GM19238 (cell line): ENCODE measurements at regions not wholly inside any gene's neighbourhood (a gene's known extent, or its start where the extent isn't known, plus 50 kb on each side); places are given as distances from the start of the nearest gene placed in this dataset.
"Not testable (repeated sequence)": the region's sequence is repeated elsewhere in the genome, so short reads cannot be mapped to it uniquely, and the experiment has no call there.

Source experiments
- DNase-seq: peaks from one replicate; pipeline ENCODE4 v3.0.0; 2011; ENCODE audit warnings: low spot score; ENCODE audit not compliant: insufficient read length

- DNase-seq, result no peak
These were observed 415.5 kb upstream of the PPP2R3A start for GRCh38 chr3:135549928-135550494.

DNA sequence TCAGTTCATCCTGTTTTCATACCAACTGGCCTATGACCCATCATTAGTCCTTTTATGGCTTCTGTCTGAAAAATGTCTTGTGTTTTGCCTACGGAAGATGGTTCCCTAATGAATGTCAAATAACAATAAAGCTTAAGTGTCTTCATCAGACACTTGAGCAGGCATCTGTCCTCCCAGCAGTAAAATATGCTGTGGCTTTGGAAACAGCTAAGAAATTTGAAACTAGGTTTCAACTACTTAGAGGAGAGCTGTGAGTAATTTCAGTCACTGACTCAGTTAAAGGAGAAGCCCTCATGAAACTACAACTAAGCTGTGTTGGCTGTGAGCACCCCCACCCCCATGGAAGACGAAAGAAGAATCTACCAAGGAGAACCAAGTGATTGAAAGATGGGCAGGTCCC, 409.4 kb upstream of the PPP2R3A start:
- no peak for DNase-seq

- DNase-seq, result no peak
These were observed 407.3 kb upstream of the PPP2R3A start for GRCh38 chr3:135558150-135558783.

- DNase-seq, result no peak
These were observed 406.6 kb upstream of the PPP2R3A start for GRCh38 chr3:135558906-135559305.

DNA sequence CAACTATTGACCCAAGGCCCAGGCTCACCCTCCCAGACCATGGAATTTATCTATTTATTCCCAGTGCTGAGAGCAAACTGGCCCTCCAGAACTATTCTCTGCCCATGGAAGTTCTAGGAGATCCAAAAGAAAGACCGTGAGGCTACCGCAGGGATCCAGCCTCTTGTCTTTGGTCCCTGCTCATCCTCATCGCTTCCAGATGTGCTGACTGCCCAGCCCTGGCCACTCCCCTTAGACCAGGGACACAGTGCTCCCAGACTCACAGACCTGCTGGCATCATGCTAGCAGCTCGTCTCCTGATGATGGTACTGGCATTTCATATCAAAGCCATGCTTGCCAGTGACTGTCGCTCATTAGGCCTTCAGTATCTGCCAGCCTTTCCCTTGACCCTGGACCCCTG, 405.7 kb upstream of the PPP2R3A start:
- DNase-seq, result no peak

GRCh38 chr3:135560847-135561246, 404.7 kb upstream of the PPP2R3A start:
- DNase-seq, result no peak

- DNase-seq, result no peak
These were observed 400.8 kb upstream of the PPP2R3A start for GRCh38 chr3:135564696-135565095.

DNA sequence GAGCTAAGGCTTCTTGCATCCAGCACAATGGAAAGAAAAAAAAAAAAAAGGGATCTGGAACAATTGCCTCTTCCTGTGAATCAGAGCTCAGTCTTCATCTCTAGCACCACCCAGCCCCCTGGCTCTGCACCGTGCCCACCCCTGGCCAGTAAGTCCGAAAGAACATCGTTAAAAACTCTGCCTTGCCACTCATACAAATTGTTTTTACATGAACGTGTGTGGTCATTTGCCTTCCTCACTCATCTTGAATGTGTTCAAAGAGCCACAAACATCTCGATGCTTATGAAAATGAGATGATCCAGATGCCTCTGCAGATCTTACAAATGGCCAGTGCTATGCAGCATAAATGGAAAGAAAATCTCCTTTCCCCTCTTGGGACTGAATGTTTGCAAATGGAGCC, 400.0 kb upstream of the PPP2R3A start:
- DNase-seq, result no peak

DNA sequence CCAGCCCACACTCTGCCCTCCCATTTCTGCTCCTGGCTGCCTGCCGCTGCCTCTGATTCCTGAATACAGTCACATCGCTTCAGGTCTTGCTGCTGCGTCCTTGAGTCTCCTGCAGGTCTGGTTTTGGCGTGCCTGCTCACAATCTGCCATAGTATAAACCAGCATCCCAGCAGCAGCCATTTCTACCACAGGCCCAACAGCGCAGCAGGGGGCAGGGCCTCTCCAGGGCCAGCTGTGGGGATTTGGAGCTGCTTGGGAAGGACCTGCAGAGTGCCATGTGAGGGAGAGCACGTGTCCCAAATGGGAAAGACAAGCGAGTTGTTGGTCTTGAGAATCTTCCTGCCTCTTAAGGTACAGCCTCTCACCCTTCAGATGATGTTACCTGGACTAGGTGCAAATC, 398.3 kb upstream of the PPP2R3A start:
- DNase-seq, result no peak

- no peak for DNase-seq
These were observed 388.8 kb upstream of the PPP2R3A start for GRCh38 chr3:135576751-135577150.

DNA sequence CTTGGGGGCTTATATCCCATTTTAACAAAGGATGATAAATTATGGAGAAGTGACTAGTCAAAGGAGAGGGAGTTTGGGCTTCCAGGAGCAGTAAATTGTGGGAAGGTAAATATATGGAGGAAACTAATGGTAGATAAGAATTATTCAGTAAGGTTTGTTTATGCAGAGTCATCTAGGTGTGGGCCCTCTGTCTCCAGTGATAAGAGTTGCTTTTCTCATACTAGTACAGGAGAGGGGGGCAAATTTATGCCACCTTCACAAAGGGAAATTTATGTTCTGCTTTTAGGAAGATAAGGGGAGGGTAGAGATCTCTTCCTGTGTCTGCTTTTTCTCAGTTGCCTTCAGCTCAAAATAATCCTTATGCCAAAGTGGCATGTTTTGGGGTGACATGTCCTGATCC, 383.7 kb upstream of the PPP2R3A start:
- no peak for DNase-seq

GRCh38 chr3:135582800-135583199, 382.7 kb upstream of the PPP2R3A start:
- DNase-seq, result no peak

- no peak for DNase-seq
These were observed 369.0 kb upstream of the PPP2R3A start for GRCh38 chr3:135596563-135596962.

GRCh38 chr3:135597855-135598254, 367.7 kb upstream of the PPP2R3A start:
- no peak for DNase-seq

GRCh38 chr3:135598597-135598996, 366.9 kb upstream of the PPP2R3A start:
- no peak for DNase-seq

GRCh38 chr3:135604512-135604911, 361.0 kb upstream of the PPP2R3A start:
- not testable (repeated sequence) for DNase-seq

- no peak for DNase-seq
These were observed 347.4 kb upstream of the PPP2R3A start for GRCh38 chr3:135618123-135618522.

GRCh38 chr3:135621184-135621920, 344.2 kb upstream of the PPP2R3A start:
- DNase-seq, result no peak

- no peak for DNase-seq
These were observed 343.3 kb upstream of the PPP2R3A start for GRCh38 chr3:135622215-135622614.

DNA sequence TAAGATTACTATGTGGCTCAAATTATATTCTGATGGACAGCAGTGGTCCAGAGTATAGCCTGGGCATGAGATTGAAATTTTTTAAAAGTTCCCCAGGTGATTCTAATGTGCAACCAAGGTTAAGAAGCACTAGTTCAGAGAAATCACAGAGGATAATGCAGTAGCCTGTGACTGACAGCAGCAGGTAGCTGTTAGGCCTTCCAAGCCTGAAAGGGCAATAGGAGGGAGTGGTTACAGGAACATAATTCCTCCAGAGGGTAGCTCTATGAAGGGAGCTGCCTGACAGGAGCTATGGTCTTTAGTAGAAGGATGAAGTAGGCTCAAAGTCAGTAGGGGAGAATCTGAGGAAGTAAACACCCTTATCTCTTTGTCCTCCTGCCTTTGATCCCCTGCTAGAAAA, 342.9 kb upstream of the PPP2R3A start:
- DNase-seq, result no peak

DNA sequence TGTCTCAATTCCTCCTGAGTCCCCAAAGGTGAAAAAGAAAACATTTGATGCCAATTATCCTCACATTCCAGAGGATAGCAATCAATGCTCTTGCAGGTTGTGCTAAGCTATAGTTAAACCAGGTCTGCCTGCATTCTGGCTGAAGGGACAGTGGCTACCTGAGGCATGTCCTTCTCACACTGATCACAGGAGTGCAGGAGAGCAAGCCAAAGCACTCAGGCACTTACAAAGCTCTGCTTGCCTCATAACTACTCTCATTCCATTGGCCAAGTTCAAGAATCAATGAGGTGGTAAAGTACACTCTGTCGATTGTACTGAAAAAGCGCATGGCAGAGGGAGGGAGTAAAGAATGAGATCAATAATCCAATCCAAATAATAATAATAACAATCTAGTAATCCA, 342.0 kb upstream of the PPP2R3A start:
- no peak for DNase-seq

DNA sequence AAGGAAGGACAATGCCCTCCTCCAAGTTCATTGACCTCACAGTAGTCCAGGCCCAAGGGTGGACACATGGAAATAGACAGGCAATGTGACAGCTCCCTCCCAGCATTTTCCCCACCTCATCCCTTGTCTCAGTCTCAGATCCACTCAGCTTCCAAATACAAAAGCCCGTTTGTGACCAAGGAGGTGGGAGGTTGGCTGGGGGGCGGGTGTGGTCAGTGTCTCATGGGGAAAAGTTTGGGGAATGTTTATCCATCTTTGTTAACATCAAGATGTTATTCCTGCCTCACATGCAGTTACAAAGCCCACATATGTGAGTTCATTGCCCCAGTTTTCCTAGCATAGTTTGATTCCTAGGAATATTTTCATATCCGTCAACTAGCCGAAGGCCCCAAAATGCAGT, 338.5 kb upstream of the PPP2R3A start:
- no peak for DNase-seq
